Heart right ventricle (tissue), 16 donors: ENCODE measurements at regions not wholly inside any gene's neighbourhood (a gene's known extent, or its start where the extent isn't known, plus 50 kb on each side); places are given as distances from the start of the nearest gene placed in this dataset.

Source experiments
- ATAC-seq, 8 donors: fragments of 200-7000 bp; cut with Tn5 transposase; one replicate each; pipeline ENCODE4 v1.9.1; 2020; ENCODE audit warnings: mild to moderate bottlenecking in 8 of 8, moderate library complexity in 8 of 8, moderate number of reproducible peaks in 1 of 8
- DNase-seq, 2 donors: peaks; one replicate each; pipeline ENCODE4 v3.0.0-alpha.2; 2020
- H3K27ac ChIP-seq, 10 donors: fragments of 200-600 bp; sonication (generic) in 2 of 10; one replicate each; pipeline versions ENCODE4 v1.5.0 to v1.8.0; 2020 to 2022; ENCODE audit warnings: mild to moderate bottlenecking in 3 of 10
- H3K27me3 ChIP-seq, 7 donors: fragments of 200-600 bp; one replicate each; pipeline ENCODE4 v1.8.0; 2021 to 2022; ENCODE audit warnings: mild to moderate bottlenecking in 2 of 7
- H3K36me3 ChIP-seq, 9 donors: fragments of 200-600 bp; sonication (generic) in 1 of 9; one replicate each; pipeline versions ENCODE4 v1.5.0 to v1.8.0; 2020 to 2022; ENCODE audit warnings: mild to moderate bottlenecking in 2 of 9
- H3K4me1 ChIP-seq, 9 donors: fragments of 200-600 bp; sonication (generic) in 1 of 9; one replicate each; pipeline versions ENCODE4 v1.5.0 to v1.8.0; 2020 to 2022; ENCODE audit warnings: mild to moderate bottlenecking in 4 of 9
- H3K4me3 ChIP-seq, 10 donors: fragments of 200-600 bp; sonication (generic) in 2 of 10; one replicate each; pipeline versions ENCODE4 v1.5.0 to v1.8.0; 2020 to 2022; ENCODE audit warnings: mild to moderate bottlenecking in 7 of 10, moderate library complexity in 2 of 10
- H3K9me3 ChIP-seq, 11 donors: fragments of 200-600 bp in 10 of 11; sonication (generic) in 2 of 11; one replicate each; pipeline versions ENCODE4 v1.5.0 to v1.8.0; 2013 to 2022; ENCODE audit warnings: mild to moderate bottlenecking in 2 of 11, control low read depth in 1 of 11, moderate library complexity in 1 of 11
- WGBS, 2 donors: extraction: QIAGEN DNeasy Blood & Tissue Kit; methylation state at CpG; one replicate each; pipeline ENCODE4 v1.1.7; 2013; ENCODE audit warnings: inconsistent platforms in 1 of 2; 5-methylcytosine and 5-hydroxymethylcytosine counted together
- intact Hi-C, 10 donors: fragments of 100-400 bp; cut with DNase I; formaldehyde crosslinking; loops; one replicate each; pipeline versions ENCODE4 v1.11.1 to v1.14.2; 2022
- TF ChIP-seq, protein P1 (sequence below), 9 donors: fragments of 200-600 bp; sonication (generic) in 2 of 9; IDR thresholded peaks; one replicate each; pipeline versions ENCODE4 v1.5.0 to v1.8.0; 2021 to 2022; ENCODE audit warnings: antibody characterized with exemption in 9 of 9, mild to moderate bottlenecking in 5 of 9, moderate library complexity in 1 of 9
- donor health status: Arrhythmogenic right ventricular cardiomyopathy.
- donor health status: ischemic (EF 13 %, LVEDD 7.1; RV severe dilation, severe dysfunction).
- donor health status: healthy with polysubstance abuse.
- donor health status: DM: no; HTN: yes; CAD: no.
- donor health status: DM: no; HTN: no; CAD: no.
- donor health status: ischemic (EF 25% LVEDD 6.9; RV normal size, moderate dysfunction).
- donor health status: ischemic (EF 25% LVEDD 5.7; RV mildly dilated, moderate dysfunction).
- donor health status: healthy.
- donor health status: DM: yes; HTN: yes; CAD: no.
- donor health status: Ischemic cardiomyopathy.
- donor health status: ischemic (EF 35%, LVEDD 5.7; RV mildly dilated, moderate dysfunction).
- donor health status: nonischemic (EF 11% LVEDD 7.7; RV severe dilation, severe dysfunction).
- donor health status: DM: yes; HTN: yes; CAD: no.
- donor health status: PGD.
- donor health status: ischemic (EF 29% LVEDD 5.4; RV normal size, mild dysfunction).
- donor health status: nonischemic (EF 23%, LVEDD 6.1; RV moderate dilation, normal function).

DNA sequence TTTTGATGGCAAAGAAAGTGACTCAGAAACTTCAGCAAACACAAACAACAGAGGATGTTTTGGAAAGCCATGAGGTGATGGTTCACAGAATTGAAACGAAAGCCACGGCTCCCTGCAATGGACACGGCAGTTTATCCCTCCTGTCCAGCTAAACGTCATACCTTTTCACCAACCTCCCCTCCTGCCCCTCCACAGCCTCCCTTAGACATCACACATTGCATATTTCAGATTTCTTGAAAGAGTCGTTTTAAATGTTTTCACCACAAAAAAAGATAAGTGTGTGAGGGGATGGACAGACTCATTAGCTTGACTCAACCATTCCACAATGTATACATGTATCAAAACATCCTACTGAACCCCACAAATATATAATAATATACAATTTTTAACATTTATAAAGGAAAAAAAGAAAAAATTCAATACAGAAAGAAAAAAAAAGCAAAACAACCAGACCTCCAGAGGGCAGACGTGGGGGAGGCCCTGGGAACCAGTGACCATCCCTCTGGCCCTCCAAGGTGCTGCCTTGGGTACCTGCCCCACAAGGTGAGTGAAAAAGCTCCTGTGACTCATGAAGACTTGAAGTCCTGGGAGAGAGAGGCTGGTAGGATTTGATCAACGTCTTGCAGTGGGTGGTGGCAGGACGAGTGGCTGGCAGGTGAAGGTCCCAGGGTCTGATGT, 117.2 kb upstream of the THBS2 start:
- Histone ChIP-seq H3K36me3 (no peaks in the 10 kb centered on the region), H3K27me3 (peaks cover 0 to 5% (median 0%) of the 10 kb centered on the region in 7 donors), H3K27ac (no peak overlapping the region), H3K4me1 (no peaks in the 10 kb centered on the region), H3K9me3 (peaks cover 0 to 14% (median 0%) of the 10 kb centered on the region in 11 donors), H3K4me3 (no peak overlapping the region)
- WGBS, 2 donors: 63 to 65% methylated on average over 8 of the region's 8 CpGs
- TF ChIP-seq, protein P1, sequence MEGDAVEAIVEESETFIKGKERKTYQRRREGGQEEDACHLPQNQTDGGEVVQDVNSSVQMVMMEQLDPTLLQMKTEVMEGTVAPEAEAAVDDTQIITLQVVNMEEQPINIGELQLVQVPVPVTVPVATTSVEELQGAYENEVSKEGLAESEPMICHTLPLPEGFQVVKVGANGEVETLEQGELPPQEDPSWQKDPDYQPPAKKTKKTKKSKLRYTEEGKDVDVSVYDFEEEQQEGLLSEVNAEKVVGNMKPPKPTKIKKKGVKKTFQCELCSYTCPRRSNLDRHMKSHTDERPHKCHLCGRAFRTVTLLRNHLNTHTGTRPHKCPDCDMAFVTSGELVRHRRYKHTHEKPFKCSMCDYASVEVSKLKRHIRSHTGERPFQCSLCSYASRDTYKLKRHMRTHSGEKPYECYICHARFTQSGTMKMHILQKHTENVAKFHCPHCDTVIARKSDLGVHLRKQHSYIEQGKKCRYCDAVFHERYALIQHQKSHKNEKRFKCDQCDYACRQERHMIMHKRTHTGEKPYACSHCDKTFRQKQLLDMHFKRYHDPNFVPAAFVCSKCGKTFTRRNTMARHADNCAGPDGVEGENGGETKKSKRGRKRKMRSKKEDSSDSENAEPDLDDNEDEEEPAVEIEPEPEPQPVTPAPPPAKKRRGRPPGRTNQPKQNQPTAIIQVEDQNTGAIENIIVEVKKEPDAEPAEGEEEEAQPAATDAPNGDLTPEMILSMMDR (IDR thresholded peaks at IDR 0.05): no peak
- intact Hi-C loops: no loop called here
- no peak for ATAC-seq
- no peak for DNase-seq

DNA sequence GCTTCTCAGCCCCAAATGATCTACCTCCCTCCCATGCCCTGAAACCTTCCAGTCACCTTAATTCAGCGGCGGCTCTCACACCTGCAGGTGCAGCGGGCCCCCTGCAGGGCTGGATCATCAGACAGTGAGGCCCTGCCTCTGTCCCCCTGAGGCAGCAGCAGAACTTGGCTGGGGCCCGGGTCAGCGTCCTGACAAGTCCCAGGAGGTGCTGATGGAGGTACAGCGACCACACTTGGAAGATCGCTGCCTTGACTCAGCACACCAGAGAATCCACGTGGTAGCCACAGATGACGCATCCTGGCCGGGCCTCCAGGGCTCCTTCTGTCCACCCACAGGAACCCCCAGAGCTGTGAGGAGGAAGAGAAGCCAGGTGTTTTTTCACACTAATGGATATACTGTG, 116.4 kb upstream of the THBS2 start:
- H3K27me3 ChIP-seq: peaks cover 0 to 5% (median 0%) of the 10 kb centered on the region in 7 donors
- H3K36me3 ChIP-seq: no peaks in the 10 kb centered on the region
- no peak overlapping the region for H3K27ac ChIP-seq
- DNase-seq (no peak), ATAC-seq (peak in 2 of 8 donors; percentile 39 to 52)
- intact Hi-C loops: no loop called here
- peaks cover 0 to 6% (median 0%) of the 10 kb centered on the region in 11 donors for H3K9me3 ChIP-seq
- no peaks in the 10 kb centered on the region for H3K4me1 ChIP-seq
- no peak overlapping the region for H3K4me3 ChIP-seq
- 67 to 68% methylated on average over 10 of the region's 10 CpGs for WGBS, 2 donors
- TF ChIP-seq, protein P1 (IDR thresholded peaks at IDR 0.05): no peak

DNA sequence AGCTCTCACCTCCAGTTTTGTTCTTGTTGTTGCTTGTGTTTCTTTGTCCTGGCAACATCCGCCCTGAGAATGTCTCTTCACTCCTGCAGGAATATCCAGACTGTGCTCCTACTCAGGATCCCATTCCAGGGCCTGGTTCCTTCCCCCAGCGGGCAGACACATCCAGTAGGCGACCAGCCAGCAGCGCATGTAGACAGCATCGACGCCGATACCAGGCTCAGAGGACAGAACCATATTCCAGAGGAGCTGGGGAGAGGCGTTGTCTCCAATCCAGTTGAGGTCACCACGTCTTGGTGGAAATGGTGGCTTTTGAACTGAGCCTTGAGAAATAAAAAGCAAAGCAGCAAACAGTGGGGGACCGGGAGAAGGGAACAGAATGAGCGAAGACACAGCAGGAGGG, 114.6 kb upstream of the THBS2 start:
- no peaks in the 10 kb centered on the region for H3K27me3 ChIP-seq
- DNase-seq: no peak
- WGBS, 2 donors: 90 to 91% methylated on average over 11 of the region's 11 CpGs
- no peak overlapping the region for H3K4me3 ChIP-seq
- no peaks in the 10 kb centered on the region for H3K9me3 ChIP-seq
- no peak for ATAC-seq
- H3K27ac ChIP-seq: no peak overlapping the region
- H3K36me3 ChIP-seq: no peaks in the 10 kb centered on the region
- H3K4me1 ChIP-seq: no peaks in the 10 kb centered on the region
- intact Hi-C loops: no loop called here
- TF ChIP-seq, protein P1 (IDR thresholded peaks at IDR 0.05): no peak

DNA sequence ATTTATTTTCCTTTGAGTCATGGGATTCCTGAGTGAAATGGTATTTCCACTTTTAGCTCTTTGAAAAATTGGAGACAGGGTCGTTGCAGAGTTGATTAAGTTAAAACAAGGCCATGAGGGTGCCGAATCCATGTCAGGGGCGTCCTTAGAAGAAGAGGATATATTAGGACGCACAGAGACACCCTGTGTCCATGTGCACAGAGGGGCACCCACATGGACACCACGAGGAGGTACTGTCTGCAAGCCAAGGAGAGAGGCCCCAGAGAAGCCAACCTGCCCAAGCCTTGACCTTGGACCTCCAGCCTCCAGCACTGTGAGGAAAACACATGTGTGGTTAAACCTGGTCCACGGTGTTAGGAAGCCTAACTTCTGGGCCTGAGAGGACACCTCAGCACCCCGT, 113.9 kb upstream of the THBS2 start:
- no peaks in the 10 kb centered on the region for H3K4me1 ChIP-seq
- ATAC-seq: no peak
- TF ChIP-seq, protein P1 (IDR thresholded peaks at IDR 0.05): no peak
- no peak for DNase-seq
- H3K27me3 ChIP-seq: no peaks in the 10 kb centered on the region
- no peak overlapping the region for H3K4me3 ChIP-seq
- H3K27ac ChIP-seq: no peak overlapping the region
- no peaks in the 10 kb centered on the region for H3K9me3 ChIP-seq
- 85 to 86% methylated on average over 7 of the region's 7 CpGs for WGBS, 2 donors
- intact Hi-C loops: no loop called here
- no peaks in the 10 kb centered on the region for H3K36me3 ChIP-seq
